K562 (cell line): ENCODE measurements at regions not wholly inside any gene's neighbourhood (a gene's known extent, or its start where the extent isn't known, plus 50 kb on each side); places are given as distances from the start of the nearest gene placed in this dataset.

Experiments
- ATAC-seq: fragments of 200-7000 bp; cut with Tn5 transposase; 3 replicates; pipeline ENCODE4 v1.9.1; 2020; ENCODE audit warnings: moderate library complexity
- BruUV-seq: library from RNA; stranded (reverse); fragments of 400-500 nt; replicated peaks from 2 replicates; lab custom pipeline; 2021; lab: Mats Ljungman, UMichigan
- CTCF ChIA-PET: fragments of 300-600 bp; formaldehyde crosslinking; extraction: SDS; loops from one replicate; lab custom pipeline; 2021; ENCODE audit warnings: low intra/inter-chr PET ratio; lab: Yijun Ruan, JAX
- POLR2A ChIA-PET: fragments of 300-600, 350-650 bp; sonication (Branson Sonifier 250); formaldehyde crosslinking; extraction: SDS; loops from one replicate; lab custom pipeline; 2021; ENCODE audit warnings: antibody characterized with exemption, inconsistent platforms; lab: Yijun Ruan, JAX
- DNase-seq, 4 experiments: peaks; one replicate each; pipeline versions ENCODE4 v3.0.0 to v3.0.0-alpha.2; 2011 to 2018; ENCODE audit warnings: low spot score in 3 of 4, mixed read lengths in 3 of 4; ENCODE audit errors: extremely low read depth in 1 of 4
- FAIRE-seq: peaks from 2 replicates; lab custom pipeline; 2011; peaks lifted over from hg19 to GRCh38; lab: Jason Lieb, UNC
- H2AFZ ChIP-seq: 2 replicates; pipeline ENCODE4 v1.6.0; 2011; ENCODE audit warnings: low read depth, low read length, control low read depth, inconsistent platforms
- H3K27ac ChIP-seq: fragments of 200-600 bp; 3 replicates; pipeline ENCODE4 v1.8.0; 2011; ENCODE audit warnings: low read depth, mild to moderate bottlenecking, control low read depth, inconsistent platforms, low read length, moderate library complexity, mixed read lengths; ENCODE audit errors: extremely low read depth
- H3K27me3 ChIP-seq, 2 experiments: fragments of 300-600 bp in 1 of 2; 2 replicates in 1 of 2; 3 replicates in 1 of 2; pipeline versions ENCODE4 v1.6.0 to v1.8.0; 2011; ENCODE audit warnings: inconsistent platforms in 2 of 2, low read length in 2 of 2, mild to moderate bottlenecking in 1 of 2, mixed read lengths in 1 of 2, moderate library complexity in 1 of 2; ENCODE audit not compliant: control insufficient read depth in 2 of 2, insufficient read depth in 2 of 2
- H3K36me3 ChIP-seq: fragments of 300-600 bp; 3 replicates; pipeline ENCODE4 v1.8.0; 2011; ENCODE audit warnings: mild to moderate bottlenecking, low read length, inconsistent platforms; ENCODE audit not compliant: control insufficient read depth, insufficient read depth
- H3K4me1 ChIP-seq, 2 experiments: fragments of 200-600 bp in 1 of 2; replicated peaks in 1 of 2; 2 replicates in 1 of 2; 3 replicates in 1 of 2; pipeline versions ENCODE4 v1.5.1 to v1.8.0; 2011; ENCODE audit warnings: inconsistent platforms in 2 of 2, low read length in 2 of 2, mild to moderate bottlenecking in 1 of 2, mixed read lengths in 1 of 2, moderate library complexity in 1 of 2; ENCODE audit not compliant: control insufficient read depth in 2 of 2, insufficient read depth in 2 of 2
- H3K4me2 ChIP-seq: 2 replicates; pipeline ENCODE4 v1.6.1; 2011; ENCODE audit warnings: low read length, control low read depth, inconsistent platforms, mixed read lengths; ENCODE audit not compliant: insufficient read depth
- H3K4me3 ChIP-seq: fragments of 200-600 bp; sonication (generic), shearing (Covaris generic); 2 replicates; pipeline ENCODE4 v1.5.1; 2016; ENCODE audit warnings: control low read depth, inconsistent platforms
- H3K79me2 ChIP-seq: fragments of 200-600 bp; 3 replicates; pipeline ENCODE4 v1.8.0; 2011; ENCODE audit warnings: low read length, inconsistent platforms; ENCODE audit not compliant: control insufficient read depth, insufficient read depth
- H3K9ac ChIP-seq, 2 experiments: 2 replicates each; pipeline versions ENCODE4 v1.6.0 to v1.6.1; 2011; ENCODE audit warnings: low read depth in 2 of 2, low read length in 2 of 2, control low read depth in 1 of 2, inconsistent platforms in 1 of 2, mild to moderate bottlenecking in 1 of 2, mixed read lengths in 1 of 2; ENCODE audit not compliant: insufficient read depth in 1 of 2
- H3K9me1 ChIP-seq: one replicate; pipeline ENCODE4 v1.6.0; 2011; ENCODE audit warnings: inconsistent platforms, mild to moderate bottlenecking, low read length, moderate library complexity; ENCODE audit not compliant: control insufficient read depth, insufficient read depth
- H3K9me3 ChIP-seq: replicated peaks from 2 replicates; pipeline ENCODE4 v1.5.1; 2011; ENCODE audit warnings: low read depth, low read length, inconsistent platforms; ENCODE audit not compliant: control insufficient read depth, insufficient read depth
- H4K20me1 ChIP-seq: replicated peaks from 2 replicates; pipeline ENCODE4 v1.6.1; 2011; ENCODE audit warnings: low read length, inconsistent platforms, mixed read lengths; ENCODE audit not compliant: control insufficient read depth, insufficient read depth
- CCNT2 ChIP-seq: IDR thresholded peaks from 2 replicates; pipeline ENCODE4 v1.6.1; 2011; ENCODE audit warnings: borderline replicate concordance, low read depth, mild to moderate bottlenecking, moderate library complexity, mixed read lengths, low read length; ENCODE audit not compliant: insufficient read length; ENCODE audit errors: extremely low read depth
- CHCHD3 ChIP-seq: fragments of 250-450 bp; sonication (Bioruptor Pico); IDR thresholded peaks from 2 replicates; pipeline ENCODE4 v2.1.2; 2022; ENCODE audit warnings: mild to moderate bottlenecking
- E2F3 ChIP-seq: fragments of 250-450 bp; sonication (Bioruptor Pico); IDR thresholded peaks from 2 replicates; pipeline ENCODE4 v1.4.0; 2020; ENCODE audit warnings: mild to moderate bottlenecking
- FOXA1 ChIP-seq: fragments of 450-650 bp; IDR thresholded peaks from 2 replicates; pipeline ENCODE4 v1.6.1; 2016; ENCODE audit warnings: mild to moderate bottlenecking, borderline replicate concordance
- HNRNPUL1 ChIP-seq: fragments of 200-400 bp; formaldehyde crosslinking; IDR thresholded peaks from 2 replicates; pipeline ENCODE4 v1.6.1; 2017; ENCODE audit warnings: low read length
- NELFE ChIP-seq: IDR thresholded peaks from 2 replicates; pipeline ENCODE4 v1.6.1; 2011; ENCODE audit warnings: mild to moderate bottlenecking; ENCODE audit not compliant: insufficient read depth, insufficient read length
- PHF20 ChIP-seq: fragments of 450-650 bp; IDR thresholded peaks from 2 replicates; pipeline ENCODE4 v1.6.1; 2018; ENCODE audit not compliant: partially characterized antibody
- SMAD2 ChIP-seq: fragments of 150-350 bp; IDR thresholded peaks from 2 replicates; pipeline ENCODE4 v1.6.1; 2014; ENCODE audit warnings: low read depth, mild to moderate bottlenecking, low read length
- ZBTB1 ChIP-seq: sonication (generic); formaldehyde crosslinking; IDR thresholded peaks from 2 replicates; pipeline ENCODE4 v1.8.1; 2023; ENCODE audit warnings: missing genetic modification reagents, low read depth, mild to moderate bottlenecking, borderline replicate concordance
- ZNF184 ChIP-seq: sonication (generic); formaldehyde crosslinking; IDR thresholded peaks from 2 replicates; pipeline ENCODE4 v1.5.0; 2020; ENCODE audit warnings: missing genetic modification reagents
- ZNF239 ChIP-seq: fragments of 250-450 bp; sonication (Bioruptor Pico); IDR thresholded peaks from 2 replicates; pipeline ENCODE4 v1.4.0; 2020; ENCODE audit warnings: mild to moderate bottlenecking
- ZNF316 ChIP-seq: fragments of 450-650 bp; IDR thresholded peaks from 2 replicates; pipeline ENCODE4 v1.6.1; 2016
- ZSCAN32 ChIP-seq: fragments of 450-650 bp; formaldehyde crosslinking; IDR thresholded peaks from 2 replicates; pipeline ENCODE4 v1.4.0; 2020; ENCODE audit warnings: mild to moderate bottlenecking, moderate library complexity
- WGBS: fragments of 100-300 bp; shearing (Covaris generic); methylation state at CpG from one replicate; pipeline ENCODE4 v1.1.6; 2016; ENCODE audit warnings: low coverage, mixed read lengths; ENCODE audit not compliant: insufficient coverage; ENCODE audit errors: missing lambda C conversion rate; 5-methylcytosine and 5-hydroxymethylcytosine counted together
- in situ Hi-C: fragments of 300-500 bp; cut with MboI; formaldehyde crosslinking; loops from 4 replicates; pipeline ENCODE4 v1.15.0; 2018; ENCODE audit warnings: inconsistent platforms, mixed read lengths
- intact Hi-C: fragments of 100-400 bp; cut with micrococcal nuclease; formaldehyde crosslinking; loops from 2 replicates; pipeline ENCODE4 v1.14.2; 2022
- TF ChIP-seq, protein P1 (sequence below): IDR thresholded peaks from 2 replicates; pipeline ENCODE4 v1.6.1; 2012; ENCODE audit warnings: low read depth, low read length, improper control_type of control experiment, borderline replicate concordance
- TF ChIP-seq, protein P2 (sequence below), 2 experiments: IDR thresholded peaks; 2 replicates each; pipeline ENCODE4 v1.6.1; 2011; ENCODE audit warnings: borderline replicate concordance in 1 of 2, control low read depth in 1 of 2, low read depth in 1 of 2, low read length in 1 of 2, mild to moderate bottlenecking in 1 of 2, mixed read lengths in 1 of 2, moderate library complexity in 1 of 2; ENCODE audit not compliant: insufficient read depth in 1 of 2, insufficient read length in 1 of 2, poor library complexity in 1 of 2, severe bottlenecking in 1 of 2; ENCODE audit errors: extremely low read depth in 1 of 2
- TF ChIP-seq, protein P3 (sequence below), 2 experiments: fragments of 450-650 bp in 1 of 2; sonication (generic) in 1 of 2; formaldehyde crosslinking in 1 of 2; IDR thresholded peaks in 1 of 2; conservative IDR thresholded peaks in 1 of 2; 2 replicates each; pipeline versions ENCODE4 v1.6.1 to v1.8.1; 2016 to 2023; ENCODE audit warnings: mild to moderate bottlenecking in 2 of 2, moderate library complexity in 2 of 2, inconsistent platforms in 1 of 2, missing genetic modification reagents in 1 of 2
- TF ChIP-seq, protein P4 (sequence below): fragments of 250-450 bp; sonication (Bioruptor Pico); IDR thresholded peaks from 2 replicates; pipeline ENCODE4 v1.5.0; 2022; ENCODE audit warnings: mild to moderate bottlenecking

DNA sequence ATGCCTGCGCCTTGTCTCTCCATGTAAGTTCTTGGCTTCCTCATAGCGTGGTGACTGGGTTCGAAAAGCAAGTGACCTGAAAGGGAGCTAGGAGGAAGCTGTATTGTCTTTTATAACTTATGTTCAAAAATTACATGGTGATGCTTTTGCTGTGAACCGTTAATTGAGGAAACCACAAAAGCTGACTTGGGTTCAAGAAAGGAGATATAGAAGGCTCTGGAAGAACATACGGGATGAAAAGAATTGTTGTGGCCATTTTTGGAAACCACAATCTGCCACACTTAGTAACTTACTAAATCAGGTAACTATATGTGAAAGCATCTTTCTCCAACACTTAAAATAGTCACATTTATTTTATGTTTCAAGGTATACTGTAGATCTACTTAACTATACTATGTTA, 177.0 kb upstream of the RBMS1 start (continued):
- TF ChIP-seq, protein P1, sequence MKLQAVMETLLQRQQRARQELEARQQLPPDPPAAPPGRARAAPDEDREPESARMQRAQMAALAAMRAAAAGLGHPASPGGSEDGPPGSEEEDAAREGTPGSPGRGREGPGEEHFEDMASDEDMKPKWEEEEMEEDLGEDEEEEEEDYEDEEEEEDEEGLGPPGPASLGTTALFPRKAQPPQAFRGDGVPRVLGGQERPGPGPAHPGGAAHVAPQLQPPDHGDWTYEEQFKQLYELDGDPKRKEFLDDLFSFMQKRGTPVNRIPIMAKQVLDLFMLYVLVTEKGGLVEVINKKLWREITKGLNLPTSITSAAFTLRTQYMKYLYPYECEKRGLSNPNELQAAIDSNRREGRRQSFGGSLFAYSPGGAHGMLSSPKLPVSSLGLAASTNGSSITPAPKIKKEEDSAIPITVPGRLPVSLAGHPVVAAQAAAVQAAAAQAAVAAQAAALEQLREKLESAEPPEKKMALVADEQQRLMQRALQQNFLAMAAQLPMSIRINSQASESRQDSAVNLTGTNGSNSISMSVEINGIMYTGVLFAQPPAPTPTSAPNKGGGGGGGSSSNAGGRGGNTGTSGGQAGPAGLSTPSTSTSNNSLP: no peak
- TF ChIP-seq CCNT2: no peak
- TF ChIP-seq SMAD2: no peak

DNA sequence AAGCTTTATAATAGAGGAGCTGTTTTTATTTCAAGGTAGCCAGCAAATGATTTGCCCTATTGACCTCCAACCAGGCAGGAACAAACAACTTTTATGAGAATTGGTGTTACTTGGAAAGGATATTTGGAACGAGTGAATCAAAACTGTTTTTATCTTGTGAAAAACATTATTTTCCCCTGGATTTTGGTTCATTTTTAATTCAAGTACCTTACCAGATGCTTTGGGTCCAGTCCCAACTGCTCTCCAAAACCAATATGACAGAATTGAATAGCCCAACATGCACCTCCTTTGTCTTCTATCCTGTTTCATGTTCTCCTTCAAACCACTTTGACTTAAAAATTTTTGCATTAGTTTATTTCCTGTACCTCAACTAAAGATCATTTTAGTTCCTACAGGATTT, 178.6 kb upstream of the RBMS1 start:
- Histone ChIP-seq H3K9ac (no peak overlapping the region), H3K4me2 (no peak overlapping the region), H3K79me2 (no peaks in the 10 kb centered on the region), H3K27me3 (no peaks in the 10 kb centered on the region), H3K9me3 (no peaks in the 10 kb centered on the region; the same call in 1 of the 2 replicates), H4K20me1 (no peaks in the 10 kb centered on the region), H3K4me1 (no peaks in the 10 kb centered on the region), H3K36me3 (no peaks in the 10 kb centered on the region), H2AFZ (no peak overlapping the region), H3K27ac (no peak overlapping the region), H3K4me3 (no peak overlapping the region), H3K9me1 (no peaks in the 10 kb centered on the region)
- no peak for DNase-seq
- in situ Hi-C loops: no loop called here
- no peak for ATAC-seq
- POLR2A ChIA-PET: no interaction called here
- CTCF ChIA-PET: no interaction called here
- no TSS peak for BruUV-seq
- TF ChIP-seq ZNF316 (no peak), PHF20 (no peak), ZBTB1 (CRISPR knock-in tag) (no peak), NELFE (no peak), ZSCAN32 (CRISPR knock-in tag) (no peak), E2F3 (CRISPR knock-in tag) (no peak), FOXA1 (no peak), HNRNPUL1 (no peak), ZNF184 (CRISPR knock-in tag) (no peak), ZNF239 (CRISPR knock-in tag) (no peak), CHCHD3 (CRISPR knock-in tag) (no peak)
- TF ChIP-seq, protein P2, sequence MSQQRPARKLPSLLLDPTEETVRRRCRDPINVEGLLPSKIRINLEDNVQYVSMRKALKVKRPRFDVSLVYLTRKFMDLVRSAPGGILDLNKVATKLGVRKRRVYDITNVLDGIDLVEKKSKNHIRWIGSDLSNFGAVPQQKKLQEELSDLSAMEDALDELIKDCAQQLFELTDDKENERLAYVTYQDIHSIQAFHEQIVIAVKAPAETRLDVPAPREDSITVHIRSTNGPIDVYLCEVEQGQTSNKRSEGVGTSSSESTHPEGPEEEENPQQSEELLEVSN (IDR thresholded peaks at IDR 0.05; ENCODE audit: borderline replicate concordance in 1 of 2, extremely low read depth in 1 of 2, insufficient read depth in 1 of 2, insufficient read length in 1 of 2, low read depth in 1 of 2, low read length in 1 of 2, poor library complexity in 1 of 2, severe bottlenecking in 1 of 2): no peak
- TF ChIP-seq, protein P3, sequence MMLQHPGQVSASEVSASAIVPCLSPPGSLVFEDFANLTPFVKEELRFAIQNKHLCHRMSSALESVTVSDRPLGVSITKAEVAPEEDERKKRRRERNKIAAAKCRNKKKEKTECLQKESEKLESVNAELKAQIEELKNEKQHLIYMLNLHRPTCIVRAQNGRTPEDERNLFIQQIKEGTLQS (IDR thresholded peaks at IDR 0.05): no peak
- TF ChIP-seq, protein P3 (CRISPR knock-in tag; conservative IDR thresholded peaks at IDR 0.05): no peak
- TF ChIP-seq, protein P4, sequence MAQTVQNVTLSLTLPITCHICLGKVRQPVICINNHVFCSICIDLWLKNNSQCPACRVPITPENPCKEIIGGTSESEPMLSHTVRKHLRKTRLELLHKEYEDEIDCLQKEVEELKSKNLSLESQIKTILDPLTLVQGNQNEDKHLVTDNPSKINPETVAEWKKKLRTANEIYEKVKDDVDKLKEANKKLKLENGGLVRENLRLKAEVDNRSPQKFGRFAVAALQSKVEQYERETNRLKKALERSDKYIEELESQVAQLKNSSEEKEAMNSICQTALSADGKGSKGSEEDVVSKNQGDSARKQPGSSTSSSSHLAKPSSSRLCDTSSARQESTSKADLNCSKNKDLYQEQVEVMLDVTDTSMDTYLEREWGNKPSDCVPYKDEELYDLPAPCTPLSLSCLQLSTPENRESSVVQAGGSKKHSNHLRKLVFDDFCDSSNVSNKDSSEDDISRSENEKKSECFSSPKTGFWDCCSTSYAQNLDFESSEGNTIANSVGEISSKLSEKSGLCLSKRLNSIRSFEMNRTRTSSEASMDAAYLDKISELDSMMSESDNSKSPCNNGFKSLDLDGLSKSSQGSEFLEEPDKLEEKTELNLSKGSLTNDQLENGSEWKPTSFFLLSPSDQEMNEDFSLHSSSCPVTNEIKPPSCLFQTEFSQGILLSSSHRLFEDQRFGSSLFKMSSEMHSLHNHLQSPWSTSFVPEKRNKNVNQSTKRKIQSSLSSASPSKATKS: no peak
- WGBS: 0% methylated on average over 1 of the region's 1 CpG
- intact Hi-C loops: no loop called here
- no peak for FAIRE-seq
